CD14-positive monocyte (primary cell): ENCODE measurements at regions not wholly inside any gene's neighbourhood (a gene's known extent, or its start where the extent isn't known, plus 50 kb on each side); places are given as distances from the start of the nearest gene placed in this dataset.

Source experiments
- DNase-seq, 3 donors: peaks; one replicate each; pipeline ENCODE4 v3.0.0-alpha.2; 2011 to 2022
- H2AFZ ChIP-seq: 2 replicates; pipeline ENCODE4 v1.6.0; 2012; ENCODE audit warnings: mild to moderate bottlenecking, low read depth, low read length, inconsistent platforms; ENCODE audit not compliant: insufficient read depth, poor library complexity, severe bottlenecking
- H3K27ac ChIP-seq, 2 donors: 1 replicate in 1 of 2; 2 replicates in 1 of 2; pipeline ENCODE4 v1.5.1; 2012 to 2013; ENCODE audit warnings: low read length in 2 of 2, control low read depth in 1 of 2, inconsistent platforms in 1 of 2, low read depth in 1 of 2, mild to moderate bottlenecking in 1 of 2
- H3K27me3 ChIP-seq, 2 donors: one replicate each; pipeline versions ENCODE4 v1.6.0 to v1.6.1; 2011 to 2013; ENCODE audit warnings: low read length in 2 of 2; ENCODE audit not compliant: control insufficient read depth in 2 of 2, insufficient read depth in 2 of 2
- H3K36me3 ChIP-seq, 2 donors: replicated peaks in 1 of 2; 1 replicate in 1 of 2; 2 replicates in 1 of 2; pipeline versions ENCODE4 v1.5.1 to v1.6.1; 2012 to 2013; ENCODE audit warnings: low read length in 2 of 2, control low read depth in 1 of 2, inconsistent platforms in 1 of 2, mild to moderate bottlenecking in 1 of 2; ENCODE audit not compliant: insufficient read depth in 2 of 2, control insufficient read depth in 1 of 2
- H3K4me1 ChIP-seq, 2 donors: 1 replicate in 1 of 2; 2 replicates in 1 of 2; pipeline versions ENCODE4 v1.5.1 to v1.6.1; 2012 to 2013; ENCODE audit warnings: low read length in 2 of 2, control low read depth in 1 of 2, inconsistent platforms in 1 of 2, mild to moderate bottlenecking in 1 of 2, moderate library complexity in 1 of 2; ENCODE audit not compliant: insufficient read depth in 2 of 2, control insufficient read depth in 1 of 2
- H3K4me2 ChIP-seq: replicated peaks from 2 replicates; pipeline ENCODE3; 2012; ENCODE audit warnings: low read length, moderate library complexity, mild to moderate bottlenecking; ENCODE audit not compliant: poor library complexity, severe bottlenecking; ENCODE audit errors: extremely low read depth
- H3K4me3 ChIP-seq, 3 experiments: fragments of 200-600 bp in 1 of 3; sonication (generic) in 1 of 3; replicated peaks in 1 of 3; 1 replicate in 2 of 3; 2 replicates in 1 of 3; pipeline ENCODE4 v1.5.1; 2011 to 2013; ENCODE audit warnings: low read length in 3 of 3, mild to moderate bottlenecking in 3 of 3, control low read depth in 2 of 3, low read depth in 2 of 3, inconsistent platforms in 1 of 3, moderate library complexity in 1 of 3
- H3K79me2 ChIP-seq: 2 replicates; pipeline ENCODE4 v1.6.0; 2012; ENCODE audit warnings: mild to moderate bottlenecking, control low read depth, inconsistent platforms, low read length, moderate library complexity; ENCODE audit not compliant: insufficient read depth
- H3K9ac ChIP-seq: 2 replicates; pipeline ENCODE4 v1.6.0; 2017; ENCODE audit warnings: low read length, mild to moderate bottlenecking; ENCODE audit not compliant: insufficient read depth, poor library complexity, severe bottlenecking
- H3K9me3 ChIP-seq, 2 donors: replicated peaks in 1 of 2; 1 replicate in 1 of 2; 2 replicates in 1 of 2; pipeline versions ENCODE4 v1.5.1 to v1.6.1; 2012 to 2013; ENCODE audit warnings: low read length in 2 of 2, control low read depth in 1 of 2; ENCODE audit not compliant: control insufficient read depth in 1 of 2, insufficient read depth in 1 of 2
- H4K20me1 ChIP-seq: 2 replicates; pipeline ENCODE4 v1.6.0; 2012; ENCODE audit warnings: mild to moderate bottlenecking, low read length, control low read depth, moderate library complexity; ENCODE audit not compliant: insufficient read depth
- H3K27ac Mint-ChIP-seq, 7 donors: one replicate each; pipeline ENCODE4 v1.8.0; 2020; ENCODE audit warnings: mild to moderate bottlenecking in 7 of 7, mixed read lengths in 7 of 7, moderate library complexity in 6 of 7, inconsistent platforms in 2 of 7
- H3K27me3 Mint-ChIP-seq, 3 donors: one replicate each; pipeline ENCODE4 v1.8.0; 2021 to 2022; ENCODE audit warnings: low read depth in 3 of 3, mild to moderate bottlenecking in 3 of 3, mixed read lengths in 3 of 3, moderate library complexity in 3 of 3, inconsistent platforms in 1 of 3
- H3K36me3 Mint-ChIP-seq, 2 donors: one replicate each; pipeline ENCODE4 v1.8.0; 2020; ENCODE audit warnings: mixed read lengths in 2 of 2, inconsistent platforms in 1 of 2, mild to moderate bottlenecking in 1 of 2
- H3K4me1 Mint-ChIP-seq: one replicate; pipeline ENCODE4 v1.8.0; 2020; ENCODE audit warnings: mild to moderate bottlenecking, mixed read lengths
- H3K4me3 Mint-ChIP-seq, 2 donors: one replicate each; pipeline ENCODE4 v1.8.0; 2020; ENCODE audit warnings: mild to moderate bottlenecking in 2 of 2, mixed read lengths in 2 of 2, moderate library complexity in 1 of 2
- H3K9me3 Mint-ChIP-seq, 7 donors: one replicate each; pipeline ENCODE4 v1.8.0; 2020 to 2022; ENCODE audit warnings: mixed read lengths in 7 of 7, mild to moderate bottlenecking in 6 of 7, moderate library complexity in 6 of 7, inconsistent platforms in 2 of 7
- WGBS: methylation state at CpG from one replicate; pipeline ENCODE4 v1.1.5; 2013; ENCODE audit warnings: missing lambda C conversion rate; ENCODE audit not compliant: insufficient coverage; 5-methylcytosine and 5-hydroxymethylcytosine counted together
- intact Hi-C, 2 donors: fragments of 100-400 bp; cut with micrococcal nuclease; formaldehyde crosslinking; loops; one replicate each; pipeline versions ENCODE4 v1.15.0 to v1.15.1; 2023
- TF ChIP-seq, protein P1 (sequence below): fragments of 200-600 bp; IDR thresholded peaks from one replicate; pipeline ENCODE4 v1.8.0; 2022; ENCODE audit warnings: antibody characterized with exemption, mild to moderate bottlenecking

DNA sequence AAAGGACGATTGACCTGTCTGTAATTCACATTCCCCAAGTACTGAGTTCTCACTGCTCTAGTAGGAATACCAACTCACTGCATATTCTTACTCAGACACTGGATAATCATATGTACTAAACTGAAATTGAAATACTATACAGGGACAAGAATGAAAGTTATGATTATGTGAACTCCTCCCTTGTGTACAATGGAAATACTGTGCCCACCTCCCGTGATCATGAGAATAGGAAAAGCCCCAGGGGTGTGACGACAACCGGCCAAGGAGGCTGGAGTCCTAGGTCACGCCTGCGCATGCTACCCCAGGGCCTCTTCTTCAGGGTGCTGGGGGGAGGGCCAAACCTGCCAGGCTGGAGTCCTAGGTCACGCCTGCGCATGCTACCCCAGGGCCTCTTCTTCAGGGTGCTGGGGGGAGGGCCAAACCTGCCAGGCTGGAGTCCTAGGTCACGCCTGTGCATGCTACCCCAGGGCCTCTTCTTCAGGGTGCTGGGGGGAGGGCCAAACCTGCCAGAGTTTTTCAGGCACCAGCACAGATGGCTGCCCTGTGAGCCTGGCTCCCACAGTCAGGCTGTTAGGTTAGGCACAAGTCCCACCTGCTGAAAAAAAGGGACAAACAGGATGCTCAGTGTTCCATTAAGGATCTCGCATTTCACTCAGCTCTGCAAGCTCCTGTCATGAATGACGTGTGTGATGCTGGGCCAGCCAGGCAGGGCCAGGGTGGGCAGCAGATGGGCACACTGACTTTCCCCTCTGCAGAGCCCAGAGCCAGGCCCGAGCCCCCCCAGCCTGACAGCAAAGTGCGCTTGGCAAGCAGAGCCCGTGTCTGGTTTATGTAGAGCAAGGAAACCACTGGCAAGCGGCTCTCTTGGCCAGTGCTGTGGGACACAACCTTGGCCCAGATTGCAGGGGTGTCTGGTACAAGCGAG lies 107.7 kb downstream of the FOXF2 start:
- H3K27me3 ChIP-seq = no peaks in the 10 kb centered on the region
- H3K4me2 ChIP-seq = no peak overlapping the region
- Mint-ChIP-seq H3K36me3 (no peaks in the 10 kb centered on the region), H3K4me1 (no peaks in the 10 kb centered on the region), H3K27ac (no peak overlapping the region), H3K27me3 (peaks cover 0 to 12% (median 4%) of the 10 kb centered on the region in 3 donors), H3K4me3 (no peak overlapping the region), H3K9me3 (peaks cover 0 to 7% (median 3%) of the 10 kb centered on the region in 7 donors)
- H3K4me1 ChIP-seq = no peaks in the 10 kb centered on the region
- H3K9me3 ChIP-seq = no peaks in the 10 kb centered on the region
- no peak overlapping the region for H3K9ac ChIP-seq
- H3K4me3 ChIP-seq = no peak overlapping the region
- intact Hi-C loops = no loop called here
- H3K27ac ChIP-seq = no peak overlapping the region
- TF ChIP-seq, protein P1, sequence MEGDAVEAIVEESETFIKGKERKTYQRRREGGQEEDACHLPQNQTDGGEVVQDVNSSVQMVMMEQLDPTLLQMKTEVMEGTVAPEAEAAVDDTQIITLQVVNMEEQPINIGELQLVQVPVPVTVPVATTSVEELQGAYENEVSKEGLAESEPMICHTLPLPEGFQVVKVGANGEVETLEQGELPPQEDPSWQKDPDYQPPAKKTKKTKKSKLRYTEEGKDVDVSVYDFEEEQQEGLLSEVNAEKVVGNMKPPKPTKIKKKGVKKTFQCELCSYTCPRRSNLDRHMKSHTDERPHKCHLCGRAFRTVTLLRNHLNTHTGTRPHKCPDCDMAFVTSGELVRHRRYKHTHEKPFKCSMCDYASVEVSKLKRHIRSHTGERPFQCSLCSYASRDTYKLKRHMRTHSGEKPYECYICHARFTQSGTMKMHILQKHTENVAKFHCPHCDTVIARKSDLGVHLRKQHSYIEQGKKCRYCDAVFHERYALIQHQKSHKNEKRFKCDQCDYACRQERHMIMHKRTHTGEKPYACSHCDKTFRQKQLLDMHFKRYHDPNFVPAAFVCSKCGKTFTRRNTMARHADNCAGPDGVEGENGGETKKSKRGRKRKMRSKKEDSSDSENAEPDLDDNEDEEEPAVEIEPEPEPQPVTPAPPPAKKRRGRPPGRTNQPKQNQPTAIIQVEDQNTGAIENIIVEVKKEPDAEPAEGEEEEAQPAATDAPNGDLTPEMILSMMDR = no peak
- H4K20me1 ChIP-seq = no peaks in the 10 kb centered on the region
- no peak for DNase-seq
- no peaks in the 10 kb centered on the region for H3K79me2 ChIP-seq
- no peaks in the 10 kb centered on the region for H3K36me3 ChIP-seq
- 92% methylated on average over 10 of the region's 16 CpGs for WGBS
- H2AFZ ChIP-seq = no peak overlapping the region

DNA sequence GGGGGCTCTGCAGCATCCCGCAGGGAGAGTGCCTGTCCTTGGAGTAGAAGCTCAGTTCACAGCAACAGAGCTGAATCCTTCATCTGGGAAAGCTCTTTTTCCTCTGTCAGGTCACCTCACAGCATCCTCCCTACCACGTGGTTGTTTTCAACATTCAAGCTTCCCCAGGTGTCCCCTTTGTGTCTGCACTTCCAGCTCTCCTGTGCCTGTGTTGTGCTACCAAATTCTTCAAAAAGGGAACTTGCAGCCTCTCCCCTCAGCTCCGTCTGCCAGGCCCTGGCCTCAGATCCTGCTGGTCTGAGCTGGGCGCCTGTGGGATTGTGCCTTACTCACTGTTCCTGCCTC lies 108.4 kb downstream of the FOXF2 start:
- no peaks in the 10 kb centered on the region for H3K9me3 ChIP-seq
- WGBS = 56% methylated on average over 4 of the region's 4 CpGs
- no peak for DNase-seq
- no peak overlapping the region for H3K9ac ChIP-seq
- H3K4me2 ChIP-seq = no peak overlapping the region
- Mint-ChIP-seq H3K9me3 (peaks cover 0 to 7% (median 3%) of the 10 kb centered on the region in 7 donors), H3K36me3 (no peaks in the 10 kb centered on the region), H3K27ac (no peak overlapping the region), H3K4me1 (no peaks in the 10 kb centered on the region), H3K27me3 (peaks cover 0 to 15% (median 4%) of the 10 kb centered on the region in 3 donors), H3K4me3 (no peak overlapping the region)
- H4K20me1 ChIP-seq = no peaks in the 10 kb centered on the region
- TF ChIP-seq, protein P1 = no peak
- peaks cover 0 to 2% of the 10 kb centered on the region in 2 donors for H3K27me3 ChIP-seq
- no peaks in the 10 kb centered on the region for H3K4me1 ChIP-seq
- no peaks in the 10 kb centered on the region for H3K36me3 ChIP-seq
- H2AFZ ChIP-seq = no peak overlapping the region
- intact Hi-C loops = no loop called here
- H3K27ac ChIP-seq = no peak overlapping the region
- no peaks in the 10 kb centered on the region for H3K79me2 ChIP-seq
- H3K4me3 ChIP-seq = no peak overlapping the region
